Neural progenitor cell (in vitro differentiated cells): ENCODE measurements at regions not wholly inside any gene's neighbourhood (a gene's known extent, or its start where the extent isn't known, plus 50 kb on each side); places are given as distances from the start of the nearest gene placed in this dataset.

Source experiments
- DNase-seq: peaks from one replicate; pipeline ENCODE4 v3.0.0-alpha.2; 2016; ENCODE audit warnings: low spot score
- H2AFZ ChIP-seq: fragments of 200-600 bp; sonication (generic); replicated peaks from 2 replicates; pipeline ENCODE4 v1.6.1; 2016; ENCODE audit warnings: antibody characterized with exemption
- H3F3A ChIP-seq: fragments of 200-600 bp; sonication (generic); 2 replicates; pipeline ENCODE4 v1.6.1; 2016; ENCODE audit warnings: antibody characterized with exemption, low read depth
- H3K27ac ChIP-seq: fragments of 200-600 bp; sonication (generic); 2 replicates; pipeline ENCODE4 v1.5.1; 2016; ENCODE audit warnings: mild to moderate bottlenecking
- H3K27me3 ChIP-seq: fragments of 200-600 bp; sonication (generic); 2 replicates; pipeline ENCODE4 v1.6.1; 2016; ENCODE audit warnings: mild to moderate bottlenecking, moderate library complexity
- H3K36me3 ChIP-seq: fragments of 200-600 bp; sonication (generic); 2 replicates; pipeline ENCODE4 v1.5.1; 2016
- H3K4me1 ChIP-seq: fragments of 200-600 bp; sonication (generic); 2 replicates; pipeline ENCODE4 v1.6.1; 2016; ENCODE audit warnings: mixed run types
- H3K4me2 ChIP-seq: fragments of 200-600 bp; sonication (generic); 2 replicates; pipeline ENCODE4 v1.6.1; 2016
- H3K4me3 ChIP-seq: fragments of 200-600 bp; sonication (generic); 2 replicates; pipeline ENCODE4 v1.5.1; 2016
- H3K79me2 ChIP-seq: fragments of 200-600 bp; sonication (generic); 2 replicates; pipeline ENCODE4 v1.6.1; 2016; ENCODE audit warnings: low read depth
- H3K9ac ChIP-seq: fragments of 200-600 bp; sonication (generic); 2 replicates; pipeline ENCODE4 v1.6.1; 2016
- H3K9me3 ChIP-seq: fragments of 200-600 bp; sonication (generic); 2 replicates; pipeline ENCODE4 v1.5.1; 2016; ENCODE audit warnings: low read depth
- H4K20me1 ChIP-seq: fragments of 200-600 bp; sonication (generic); 2 replicates; pipeline ENCODE4 v1.6.1; 2016; ENCODE audit warnings: low read depth
- H3K27ac Mint-ChIP-seq: 3 replicates; pipeline ENCODE4 v1.8.0; 2021; ENCODE audit warnings: mixed read lengths
- H3K27me3 Mint-ChIP-seq: 2 replicates; pipeline ENCODE4 v1.8.0; 2022; ENCODE audit warnings: low read depth, mild to moderate bottlenecking, inconsistent platforms, moderate library complexity, mixed read lengths; ENCODE audit not compliant: insufficient read depth
- H3K36me3 Mint-ChIP-seq: 3 replicates; pipeline ENCODE4 v1.8.0; 2021; ENCODE audit warnings: mixed read lengths
- H3K4me1 Mint-ChIP-seq: 3 replicates; pipeline ENCODE4 v1.8.0; 2021; ENCODE audit warnings: mixed read lengths
- H3K4me3 Mint-ChIP-seq: 3 replicates; pipeline ENCODE4 v1.8.0; 2021; ENCODE audit warnings: mild to moderate bottlenecking, moderate library complexity, mixed read lengths
- H3K9me3 Mint-ChIP-seq: 3 replicates; pipeline ENCODE4 v1.8.0; 2020; ENCODE audit warnings: mixed read lengths
- CTCF ChIP-seq: fragments of 200-600 bp; sonication (generic); IDR thresholded peaks from 2 replicates; pipeline ENCODE4 v1.5.1; 2017; ENCODE audit warnings: antibody characterized with exemption, mild to moderate bottlenecking
- EZH2 ChIP-seq: fragments of 200-600 bp; sonication (generic); IDR thresholded peaks from 2 replicates; pipeline ENCODE4 v1.6.1; 2017; ENCODE audit warnings: antibody characterized with exemption, mild to moderate bottlenecking, moderate library complexity
- EZH2phosphoT487 ChIP-seq: fragments of 200-600 bp; sonication (generic); IDR thresholded peaks from 2 replicates; pipeline ENCODE4 v1.6.1; 2017; ENCODE audit warnings: antibody characterized with exemption

- Mint-ChIP-seq H3K9me3 (no peaks in the 10 kb centered on the region), H3K27me3 (no peaks in the 10 kb centered on the region), H3K36me3 (no peaks in the 10 kb centered on the region), H3K27ac (peak overlapping the region; percentile 48), H3K4me1 (peaks cover 27% of the 10 kb centered on the region), H3K4me3 (no peak overlapping the region)
- Histone ChIP-seq H2AFZ (no peak overlapping the region), H3K9me3 (no peaks in the 10 kb centered on the region), H3K4me2 (peak overlapping the region; percentile 47), H4K20me1 (no peaks in the 10 kb centered on the region), H3K4me3 (no peak overlapping the region), H3K4me1 (peaks cover 34% of the 10 kb centered on the region), H3K27ac (peak overlapping the region; percentile 71), H3K79me2 (no peaks in the 10 kb centered on the region), H3K9ac (no peak overlapping the region), H3K36me3 (no peaks in the 10 kb centered on the region), H3K27me3 (no peaks in the 10 kb centered on the region), H3F3A (peaks cover 30% of the 10 kb centered on the region)
- TF ChIP-seq EZH2phosphoT487 (no peak), CTCF (no peak), EZH2 (no peak)
- peak; percentile 81 for DNase-seq
These were observed 93.2 kb upstream of the AP1S2 start for GRCh38 chrX:15947648-15948317.

- Histone ChIP-seq H2AFZ (peak overlapping the region; percentile 60), H3K27ac (peak overlapping the region; percentile 71), H3K9me3 (no peaks in the 10 kb centered on the region), H4K20me1 (no peaks in the 10 kb centered on the region), H3K79me2 (no peaks in the 10 kb centered on the region), H3F3A (peaks cover 30% of the 10 kb centered on the region), H3K27me3 (no peaks in the 10 kb centered on the region), H3K36me3 (no peaks in the 10 kb centered on the region), H3K4me3 (no peak overlapping the region), H3K4me1 (peaks cover 38% of the 10 kb centered on the region), H3K9ac (no peak overlapping the region), H3K4me2 (peak overlapping the region; percentile 40)
- Mint-ChIP-seq H3K4me3 (peak overlapping the region; percentile 20), H3K27me3 (no peaks in the 10 kb centered on the region), H3K9me3 (no peaks in the 10 kb centered on the region), H3K4me1 (peaks cover 27% of the 10 kb centered on the region), H3K27ac (peak overlapping the region; percentile 65), H3K36me3 (no peaks in the 10 kb centered on the region)
- DNase-seq = no peak
- no peak for TF ChIP-seq EZH2
- no peak for TF ChIP-seq CTCF
- no peak for TF ChIP-seq EZH2phosphoT487
These were observed 92.4 kb upstream of the AP1S2 start for GRCh38 chrX:15946783-15947580.

DNA sequence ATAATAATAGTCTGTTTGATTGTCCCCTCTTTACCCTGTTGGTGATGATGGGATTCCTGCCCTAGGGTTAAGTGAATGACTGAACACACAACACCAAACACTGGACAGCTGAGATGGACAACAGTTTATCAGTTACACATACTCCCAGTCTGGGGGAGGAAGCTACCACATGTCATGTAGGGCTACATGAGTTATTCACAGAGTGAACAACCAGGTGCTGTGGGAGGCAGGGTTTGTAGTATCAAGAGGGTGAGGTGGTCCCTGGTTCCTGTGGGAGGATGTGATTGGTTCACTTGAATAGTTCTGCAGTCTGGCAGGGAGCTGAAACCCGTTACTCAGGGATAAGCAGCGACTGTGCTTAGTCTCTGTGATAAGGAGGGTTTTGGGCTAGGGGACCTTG lies 88.8 kb upstream of the AP1S2 start:
- Histone ChIP-seq H3K9me3 (no peaks in the 10 kb centered on the region), H3K4me1 (peaks cover 38% of the 10 kb centered on the region), H2AFZ (no peak overlapping the region), H3K4me2 (no peak overlapping the region), H3K36me3 (no peaks in the 10 kb centered on the region), H3K79me2 (no peaks in the 10 kb centered on the region), H3K27ac (no peak overlapping the region), H3K27me3 (no peaks in the 10 kb centered on the region), H4K20me1 (no peaks in the 10 kb centered on the region), H3K4me3 (no peak overlapping the region), H3F3A (peaks cover 26% of the 10 kb centered on the region), H3K9ac (no peak overlapping the region)
- Mint-ChIP-seq H3K4me1 (peaks cover 27% of the 10 kb centered on the region), H3K9me3 (no peaks in the 10 kb centered on the region), H3K27me3 (peaks cover 5% of the 10 kb centered on the region), H3K27ac (no peak overlapping the region), H3K36me3 (no peaks in the 10 kb centered on the region), H3K4me3 (no peak overlapping the region)
- no peak for DNase-seq
- TF ChIP-seq CTCF (no peak), EZH2phosphoT487 (no peak), EZH2 (no peak)
